HEK293 (cell line): ENCODE measurements at regions not wholly inside any gene's neighbourhood (a gene's known extent, or its start where the extent isn't known, plus 50 kb on each side); places are given as distances from the start of the nearest gene placed in this dataset.

Source experiments
- GLIS1 ChIP-seq: fragments of 450-650 bp; formaldehyde crosslinking; IDR thresholded peaks from 2 replicates; pipeline ENCODE4 v1.5.1; 2016; ENCODE audit warnings: missing biosample characterization, missing genetic modification characterization
- ZNF768 ChIP-seq: fragments of 450-650 bp; formaldehyde crosslinking; IDR thresholded peaks from 2 replicates; pipeline ENCODE4 v1.5.1; 2018; ENCODE audit warnings: missing biosample characterization, mild to moderate bottlenecking, missing genetic modification characterization
- TF ChIP-seq, protein P1 (sequence below): fragments of 450-650 bp; formaldehyde crosslinking; IDR thresholded peaks from 2 replicates; pipeline ENCODE4 v1.5.1; 2016; ENCODE audit warnings: missing biosample characterization, missing genetic modification characterization

GRCh38 chr3:30285188-30286006 is 321.0 kb upstream of the TGFBR2 start:
- no peak for TF ChIP-seq ZNF768
- TF ChIP-seq, protein P1, sequence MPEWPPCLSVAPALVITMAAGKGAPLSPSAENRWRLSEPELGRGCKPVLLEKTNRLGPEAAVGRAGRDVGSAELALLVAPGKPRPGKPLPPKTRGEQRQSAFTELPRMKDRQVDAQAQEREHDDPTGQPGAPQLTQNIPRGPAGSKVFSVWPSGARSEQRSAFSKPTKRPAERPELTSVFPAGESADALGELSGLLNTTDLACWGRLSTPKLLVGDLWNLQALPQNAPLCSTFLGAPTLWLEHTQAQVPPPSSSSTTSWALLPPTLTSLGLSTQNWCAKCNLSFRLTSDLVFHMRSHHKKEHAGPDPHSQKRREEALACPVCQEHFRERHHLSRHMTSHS (tag by site-specific recombination) = no peak
- TF ChIP-seq GLIS1 = no peak
